IMR-90 (cell line): ENCODE measurements at regions not wholly inside any gene's neighbourhood (a gene's known extent, or its start where the extent isn't known, plus 50 kb on each side); places are given as distances from the start of the nearest gene placed in this dataset.

ENCODE experiments used
- ATAC-seq: fragments of 200-7000 bp; cut with Tn5 transposase; 2 replicates; pipeline ENCODE4 v1.9.1; 2020; ENCODE audit warnings: low read depth, mild to moderate bottlenecking, moderate library complexity
- BruUV-seq: library from RNA; stranded (reverse); fragments of 400-500 nt; replicated peaks from 2 replicates; lab custom pipeline; 2021; lab: Mats Ljungman, UMichigan
- CTCF ChIA-PET: fragments of 300-600 bp; formaldehyde crosslinking; extraction: SDS; loops from one replicate; lab custom pipeline; 2021; ENCODE audit warnings: antibody characterized with exemption; lab: Yijun Ruan, JAX
- POLR2A ChIA-PET: fragments of 300-600 bp; sonication (Branson Sonifier 250); formaldehyde crosslinking; loops from one replicate; lab custom pipeline; 2022; ENCODE audit warnings: antibody characterized with exemption; ENCODE audit not compliant: unreplicated experiment; lab: Charles Lee
- DNase-seq: peaks from one replicate; pipeline ENCODE4 v3.0.0; 2013
- H2AFZ ChIP-seq: replicated peaks from 2 replicates; pipeline ENCODE3; 2013; ENCODE audit warnings: low read length, mild to moderate bottlenecking; ENCODE audit not compliant: poor library complexity
- H2AK5ac ChIP-seq: 2 replicates; pipeline ENCODE4 v1.6.1; 2013; ENCODE audit warnings: low read depth, low read length, inconsistent platforms
- H2AK9ac ChIP-seq: replicated peaks from 2 replicates; pipeline ENCODE3; 2013; ENCODE audit warnings: mild to moderate bottlenecking, low read depth, low read length, moderate library complexity; ENCODE audit not compliant: poor library complexity
- H2BK120ac ChIP-seq: 2 replicates; pipeline ENCODE4 v1.6.1; 2013; ENCODE audit warnings: low read depth, low read length, inconsistent platforms
- H2BK15ac ChIP-seq: 3 replicates; pipeline ENCODE4 v1.6.1; 2013; ENCODE audit warnings: low read depth, low read length, inconsistent platforms
- H2BK20ac ChIP-seq: 2 replicates; pipeline ENCODE4 v1.6.1; 2013; ENCODE audit warnings: low read depth, mild to moderate bottlenecking, inconsistent platforms, low read length, moderate library complexity
- H2BK5ac ChIP-seq: 2 replicates; pipeline ENCODE4 v1.6.1; 2013; ENCODE audit warnings: mild to moderate bottlenecking, low read depth, low read length, inconsistent platforms; ENCODE audit not compliant: poor library complexity, severe bottlenecking
- H3K14ac ChIP-seq: replicated peaks from 2 replicates; pipeline ENCODE4 v1.6.1; 2013; ENCODE audit warnings: low read depth, low read length, inconsistent platforms
- H3K18ac ChIP-seq: 2 replicates; pipeline ENCODE4 v1.6.1; 2013; ENCODE audit warnings: low read depth, low read length, control low read depth
- H3K23ac ChIP-seq: 2 replicates; pipeline ENCODE4 v1.6.1; 2013; ENCODE audit warnings: low read depth, low read length, inconsistent platforms
- H3K27ac ChIP-seq: 2 replicates; pipeline ENCODE4 v1.5.1; 2013; ENCODE audit warnings: mild to moderate bottlenecking, control low read depth, low read length; ENCODE audit not compliant: insufficient read depth
- H3K27me3 ChIP-seq: 2 replicates; pipeline ENCODE4 v1.6.1; 2013; ENCODE audit warnings: low read length; ENCODE audit not compliant: control insufficient read depth, insufficient read depth
- H3K36me3 ChIP-seq: 2 replicates; pipeline ENCODE4 v1.6.1; 2013; ENCODE audit warnings: low read length, mixed read lengths; ENCODE audit not compliant: control insufficient read depth, insufficient read depth
- H3K4ac ChIP-seq: 2 replicates; pipeline ENCODE4 v1.6.1; 2013; ENCODE audit warnings: low read depth, low read length, inconsistent platforms
- H3K4me1 ChIP-seq: 2 replicates; pipeline ENCODE4 v1.6.1; 2013; ENCODE audit warnings: low read length, mixed read lengths; ENCODE audit not compliant: control insufficient read depth, insufficient read depth
- H3K4me2 ChIP-seq: 2 replicates; pipeline ENCODE4 v1.6.1; 2013; ENCODE audit warnings: low read depth, mild to moderate bottlenecking, control low read depth, low read length, moderate library complexity
- H3K4me3 ChIP-seq: 2 replicates; pipeline ENCODE4 v1.5.1; 2013; ENCODE audit warnings: low read depth, mild to moderate bottlenecking, control low read depth, low read length, moderate library complexity; ENCODE audit not compliant: insufficient read depth
- H3K56ac ChIP-seq: 2 replicates; pipeline ENCODE4 v1.6.1; 2013; ENCODE audit warnings: low read length, inconsistent platforms; ENCODE audit not compliant: insufficient read depth; ENCODE audit errors: extremely low read depth
- H3K79me1 ChIP-seq, 2 experiments: 2 replicates each; pipeline ENCODE4 v1.6.1; 2013; ENCODE audit warnings: low read length in 2 of 2, inconsistent platforms in 1 of 2, low read depth in 1 of 2
- H3K9ac ChIP-seq: 2 replicates; pipeline ENCODE4 v1.6.1; 2013; ENCODE audit warnings: low read depth, low read length, control low read depth
- H3K9me1 ChIP-seq: 2 replicates; pipeline ENCODE4 v1.6.1; 2013; ENCODE audit warnings: low read length, inconsistent platforms; ENCODE audit not compliant: insufficient read depth
- H3K9me3 ChIP-seq: 2 replicates; pipeline ENCODE4 v1.6.1; 2013; ENCODE audit warnings: low read length; ENCODE audit not compliant: control insufficient read depth, insufficient read depth
- H4K20me1 ChIP-seq: 2 replicates; pipeline ENCODE4 v1.6.1; 2013; ENCODE audit warnings: low read length, inconsistent platforms; ENCODE audit not compliant: insufficient read depth
- H4K5ac ChIP-seq: 2 replicates; pipeline ENCODE4 v1.6.1; 2013; ENCODE audit warnings: mild to moderate bottlenecking, low read depth, low read length, control low read depth
- H4K8ac ChIP-seq, 2 experiments: 2 replicates each; pipeline ENCODE4 v1.6.1; 2013; ENCODE audit warnings: low read depth in 2 of 2, low read length in 2 of 2, control low read depth in 1 of 2, inconsistent platforms in 1 of 2
- H4K91ac ChIP-seq: 2 replicates; pipeline ENCODE4 v1.6.1; 2013; ENCODE audit warnings: low read depth, low read length, inconsistent platforms; ENCODE audit not compliant: insufficient read depth
- BHLHE40 ChIP-seq: fragments of 150-350 bp; IDR thresholded peaks from 2 replicates; pipeline ENCODE4 v1.6.1; 2016; ENCODE audit warnings: mild to moderate bottlenecking, low read depth, low read length
- CEBPB ChIP-seq: IDR thresholded peaks from 2 replicates; pipeline ENCODE4 v1.6.1; 2012; ENCODE audit warnings: low read depth, low read length, improper control_type of control experiment
- CHD1 ChIP-seq: IDR thresholded peaks from 2 replicates; pipeline ENCODE4 v1.6.1; 2012; ENCODE audit warnings: low read depth, low read length, improper control_type of control experiment
- FOS ChIP-seq: fragments of 150-350 bp; IDR thresholded peaks from 2 replicates; pipeline ENCODE4 v1.6.1; 2016; ENCODE audit warnings: low read depth, low read length
- MAFK ChIP-seq: IDR thresholded peaks from 2 replicates; pipeline ENCODE4 v1.6.1; 2012; ENCODE audit warnings: low read depth, low read length, improper control_type of control experiment
- MAZ ChIP-seq: IDR thresholded peaks from 2 replicates; pipeline ENCODE4 v1.6.1; 2012; ENCODE audit warnings: low read depth, mild to moderate bottlenecking, low read length, improper control_type of control experiment, moderate library complexity, borderline replicate concordance
- MXI1 ChIP-seq: IDR thresholded peaks from 2 replicates; pipeline ENCODE4 v1.6.1; 2012; ENCODE audit warnings: low read depth, mild to moderate bottlenecking, low read length, moderate library complexity, borderline replicate concordance
- NFE2L2 ChIP-seq: fragments of 150-350 bp; IDR thresholded peaks from 2 replicates; pipeline ENCODE4 v1.6.1; 2016; ENCODE audit warnings: low read depth, mild to moderate bottlenecking, low read length
- POLR2A ChIP-seq: IDR thresholded peaks from 2 replicates; pipeline ENCODE4 v1.6.1; 2012; ENCODE audit warnings: mild to moderate bottlenecking, low read depth, low read length
- RAD21 ChIP-seq: IDR thresholded peaks from 2 replicates; pipeline ENCODE4 v1.6.1; 2012; ENCODE audit warnings: low read length, improper control_type of control experiment
- RCOR1 ChIP-seq: IDR thresholded peaks from 2 replicates; pipeline ENCODE4 v1.6.1; 2012; ENCODE audit warnings: mild to moderate bottlenecking, low read length, improper control_type of control experiment; ENCODE audit not compliant: insufficient replicate concordance
- RFX5 ChIP-seq: IDR thresholded peaks from 2 replicates; pipeline ENCODE4 v1.8.0; 2012; ENCODE audit warnings: low read depth, mild to moderate bottlenecking, low read length, moderate library complexity
- SMC3 ChIP-seq: fragments of 150-350 bp; IDR thresholded peaks from 2 replicates; pipeline ENCODE4 v1.6.1; 2016; ENCODE audit warnings: low read depth, mild to moderate bottlenecking, antibody characterized with exemption, low read length, moderate library complexity
- WGBS, 2 experiments: methylation state at CpG; one replicate each; pipeline versions ENCODE4 v1.1.5 to v1.1.7; 2013; ENCODE audit warnings: missing lambda C conversion rate in 2 of 2; ENCODE audit not compliant: insufficient read length in 1 of 2; ENCODE audit errors: extremely low coverage in 2 of 2; 5-methylcytosine and 5-hydroxymethylcytosine counted together
- dilution Hi-C: fragments of 300-500 bp; cut with HindIII; formaldehyde crosslinking; loops from one replicate; pipeline ENCODE4 v1.14.3; 2018; ENCODE audit warnings: low sequenced_read_pairs; ENCODE audit not compliant: unreplicated experiment
- in situ Hi-C: fragments of 300-500 bp; cut with MboI; formaldehyde crosslinking; loops from 3 replicates; pipeline ENCODE4 v1.14.3; 2019; ENCODE audit warnings: low sequenced_read_pairs, inconsistent platforms, mixed read lengths
- intact Hi-C: fragments of 100-400 bp; cut with micrococcal nuclease; formaldehyde crosslinking; loops from 2 replicates; pipeline ENCODE4 v1.10.0; 2022
- TF ChIP-seq, protein P1 (sequence below): fragments of 150-350 bp; IDR thresholded peaks from 2 replicates; pipeline ENCODE4 v1.6.1; 2017; ENCODE audit warnings: mild to moderate bottlenecking, antibody characterized with exemption, low read length, low read depth
- TF ChIP-seq, protein P2 (sequence below): conservative IDR thresholded peaks from 2 replicates; pipeline ENCODE4 v1.5.1; 2012; ENCODE audit warnings: mild to moderate bottlenecking, low read depth, low read length, improper control_type of control experiment
- TF ChIP-seq, protein P3 (sequence below): fragments of 150-350 bp; IDR thresholded peaks from 2 replicates; pipeline ENCODE4 v1.6.1; 2016; ENCODE audit warnings: low read depth, mild to moderate bottlenecking, low read length, moderate library complexity, borderline replicate concordance

GRCh38 chr18:52060607-52061304 lies 279.2 kb upstream of the DCC start:
- Histone ChIP-seq H3K36me3 (no peaks in the 10 kb centered on the region), H3K14ac (no peak overlapping the region), H2BK5ac (no peak overlapping the region), H2BK20ac (no peak overlapping the region), H2BK15ac (no peak overlapping the region), H2AK5ac (no peak overlapping the region), H3K27ac (no peak overlapping the region), H3K4me1 (no peaks in the 10 kb centered on the region), H3K9me1 (no peaks in the 10 kb centered on the region), H4K5ac (no peak overlapping the region), H3K23ac (no peak overlapping the region), H2AK9ac (no peak overlapping the region), H3K4me3 (no peak overlapping the region), H4K91ac (no peak overlapping the region), H3K56ac (no peak overlapping the region), H2BK120ac (no peak overlapping the region), H3K27me3 (no peaks in the 10 kb centered on the region), H3K79me1 (no peaks in the 10 kb centered on the region), H4K20me1 (no peaks in the 10 kb centered on the region), H4K8ac (no peak overlapping the region), H3K9me3 (peaks cover 7% of the 10 kb centered on the region), H3K9ac (no peak overlapping the region), H3K18ac (no peak overlapping the region), H3K4me2 (no peak overlapping the region), H2AFZ (no peak overlapping the region), H3K4ac (no peak overlapping the region)
- no peak for ATAC-seq
- TF ChIP-seq CEBPB, result no peak
- no peak for TF ChIP-seq RAD21
- no peak for TF ChIP-seq MAZ
- no peak for TF ChIP-seq POLR2A
- TF ChIP-seq RCOR1, result no peak
- TF ChIP-seq MAFK, result no peak
- no peak for TF ChIP-seq FOS
- no peak for TF ChIP-seq BHLHE40
- TF ChIP-seq CHD1, result no peak
- TF ChIP-seq NFE2L2, result no peak
- TF ChIP-seq MXI1, result no peak
- no peak for TF ChIP-seq RFX5
- TF ChIP-seq SMC3, result no peak
- TF ChIP-seq, protein P1, sequence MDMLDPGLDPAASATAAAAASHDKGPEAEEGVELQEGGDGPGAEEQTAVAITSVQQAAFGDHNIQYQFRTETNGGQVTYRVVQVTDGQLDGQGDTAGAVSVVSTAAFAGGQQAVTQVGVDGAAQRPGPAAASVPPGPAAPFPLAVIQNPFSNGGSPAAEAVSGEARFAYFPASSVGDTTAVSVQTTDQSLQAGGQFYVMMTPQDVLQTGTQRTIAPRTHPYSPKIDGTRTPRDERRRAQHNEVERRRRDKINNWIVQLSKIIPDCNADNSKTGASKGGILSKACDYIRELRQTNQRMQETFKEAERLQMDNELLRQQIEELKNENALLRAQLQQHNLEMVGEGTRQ, result no peak
- TF ChIP-seq, protein P2, sequence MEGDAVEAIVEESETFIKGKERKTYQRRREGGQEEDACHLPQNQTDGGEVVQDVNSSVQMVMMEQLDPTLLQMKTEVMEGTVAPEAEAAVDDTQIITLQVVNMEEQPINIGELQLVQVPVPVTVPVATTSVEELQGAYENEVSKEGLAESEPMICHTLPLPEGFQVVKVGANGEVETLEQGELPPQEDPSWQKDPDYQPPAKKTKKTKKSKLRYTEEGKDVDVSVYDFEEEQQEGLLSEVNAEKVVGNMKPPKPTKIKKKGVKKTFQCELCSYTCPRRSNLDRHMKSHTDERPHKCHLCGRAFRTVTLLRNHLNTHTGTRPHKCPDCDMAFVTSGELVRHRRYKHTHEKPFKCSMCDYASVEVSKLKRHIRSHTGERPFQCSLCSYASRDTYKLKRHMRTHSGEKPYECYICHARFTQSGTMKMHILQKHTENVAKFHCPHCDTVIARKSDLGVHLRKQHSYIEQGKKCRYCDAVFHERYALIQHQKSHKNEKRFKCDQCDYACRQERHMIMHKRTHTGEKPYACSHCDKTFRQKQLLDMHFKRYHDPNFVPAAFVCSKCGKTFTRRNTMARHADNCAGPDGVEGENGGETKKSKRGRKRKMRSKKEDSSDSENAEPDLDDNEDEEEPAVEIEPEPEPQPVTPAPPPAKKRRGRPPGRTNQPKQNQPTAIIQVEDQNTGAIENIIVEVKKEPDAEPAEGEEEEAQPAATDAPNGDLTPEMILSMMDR, result no peak
- TF ChIP-seq, protein P3, sequence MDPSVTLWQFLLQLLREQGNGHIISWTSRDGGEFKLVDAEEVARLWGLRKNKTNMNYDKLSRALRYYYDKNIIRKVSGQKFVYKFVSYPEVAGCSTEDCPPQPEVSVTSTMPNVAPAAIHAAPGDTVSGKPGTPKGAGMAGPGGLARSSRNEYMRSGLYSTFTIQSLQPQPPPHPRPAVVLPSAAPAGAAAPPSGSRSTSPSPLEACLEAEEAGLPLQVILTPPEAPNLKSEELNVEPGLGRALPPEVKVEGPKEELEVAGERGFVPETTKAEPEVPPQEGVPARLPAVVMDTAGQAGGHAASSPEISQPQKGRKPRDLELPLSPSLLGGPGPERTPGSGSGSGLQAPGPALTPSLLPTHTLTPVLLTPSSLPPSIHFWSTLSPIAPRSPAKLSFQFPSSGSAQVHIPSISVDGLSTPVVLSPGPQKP, result no peak
- intact Hi-C loops, result no loop called here
- no peak for DNase-seq
- WGBS, 2 experiments, result no CpG with 5 or more reads among the region's 4 CpGs
- POLR2A ChIA-PET, result no interaction called here
- dilution Hi-C loops, result no loop called here
- no TSS peak for BruUV-seq
- in situ Hi-C loops, result no loop called here
- CTCF ChIA-PET, result no interaction called here
